ENCODE measurements at regions not wholly inside any gene's neighbourhood (a gene's known extent, or its start where the extent isn't known, plus 50 kb on each side); places are given as distances from the start of the nearest gene placed in this dataset.

DNA sequence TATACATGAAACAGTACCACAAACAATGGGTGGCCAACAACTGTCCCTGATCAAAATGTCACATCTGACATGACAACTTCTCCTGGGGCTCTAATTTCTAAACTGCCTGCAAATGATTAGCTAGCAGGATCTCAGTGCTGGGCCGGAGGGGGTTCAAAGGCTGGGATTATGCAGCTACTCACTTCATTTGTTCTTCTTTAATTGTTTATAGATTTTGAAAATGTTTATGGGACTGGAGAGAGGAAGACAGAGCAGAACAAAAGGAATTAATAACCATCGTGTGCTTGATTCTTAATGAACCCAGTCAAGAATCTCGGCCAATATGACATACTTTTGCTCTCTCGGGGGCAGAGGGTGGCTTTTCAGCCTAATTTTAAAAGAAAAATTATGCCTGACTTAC, 313.6 kb downstream of the NSG2 start:
- TF ChIP-seq POLR2AphosphoS5 (IDR thresholded peaks at IDR 0.05; ENCODE audit: low read depth, low read length) = no peak
- TF ChIP-seq CTCF (IDR thresholded peaks at IDR 0.05) = no peak

Data from Panc1 (cell line).